Dendritic cell treated with granulocyte-macrophage colony-stimulating factor and Interleukin-4, amounts not matched to agents 40 ng/mL and 50 ng/mL, for 4 days (primary cell): ENCODE measurements at regions not wholly inside any gene's neighbourhood (a gene's known extent, or its start where the extent isn't known, plus 50 kb on each side); places are given as distances from the start of the nearest gene placed in this dataset.
"Not testable (repeated sequence)": the region's sequence is repeated elsewhere in the genome, so short reads cannot be mapped to it uniquely, and the experiment has no call there.

Experiments used
- H3K27ac Mint-ChIP-seq: one replicate; pipeline ENCODE4 v1.8.0; 2022; ENCODE audit warnings: mild to moderate bottlenecking, mixed read lengths
- H3K27me3 Mint-ChIP-seq: one replicate; pipeline ENCODE4 v1.8.0; 2022; ENCODE audit warnings: mild to moderate bottlenecking, mixed read lengths
- H3K36me3 Mint-ChIP-seq: one replicate; pipeline ENCODE4 v1.8.0; 2022; ENCODE audit warnings: low read depth, mixed read lengths
- H3K4me1 Mint-ChIP-seq: one replicate; pipeline ENCODE4 v1.8.0; 2022; ENCODE audit warnings: low read depth, mixed read lengths
- H3K4me3 Mint-ChIP-seq: one replicate; pipeline ENCODE4 v1.8.0; 2022; ENCODE audit warnings: mild to moderate bottlenecking, moderate library complexity, mixed read lengths
- H3K9me3 Mint-ChIP-seq: one replicate; pipeline ENCODE4 v1.8.0; 2022; ENCODE audit warnings: mixed read lengths
- intact Hi-C: fragments of 100-400 bp; cut with micrococcal nuclease; formaldehyde crosslinking; loops from one replicate; pipeline ENCODE4 v1.15.0; 2022

DNA sequence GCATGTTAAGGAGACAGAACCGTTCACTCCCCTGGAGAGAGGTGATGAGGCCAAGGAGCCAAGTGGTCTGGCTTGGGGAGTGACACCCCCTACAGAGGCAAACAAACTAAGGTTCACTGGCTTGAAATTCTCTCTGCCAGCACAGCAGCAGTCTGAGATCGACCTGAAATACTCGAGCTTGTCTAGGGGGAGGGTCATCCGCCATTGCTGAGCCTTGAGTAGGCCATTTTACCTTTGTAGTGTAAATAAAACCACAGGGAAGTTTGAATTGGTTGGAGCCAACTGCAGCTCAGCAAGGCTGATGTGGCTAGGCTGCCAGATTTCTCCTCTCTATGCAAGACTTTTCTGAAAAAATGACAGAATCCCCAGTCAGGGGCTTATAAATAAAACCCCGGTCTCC is 52.9 kb downstream of the CDY2B start:
- H3K36me3 Mint-ChIP-seq, H3K27ac Mint-ChIP-seq, H3K27me3 Mint-ChIP-seq, H3K4me3 Mint-ChIP-seq, H3K9me3 Mint-ChIP-seq, H3K4me1 Mint-ChIP-seq, intact Hi-C loops: not testable (repeated sequence)

DNA sequence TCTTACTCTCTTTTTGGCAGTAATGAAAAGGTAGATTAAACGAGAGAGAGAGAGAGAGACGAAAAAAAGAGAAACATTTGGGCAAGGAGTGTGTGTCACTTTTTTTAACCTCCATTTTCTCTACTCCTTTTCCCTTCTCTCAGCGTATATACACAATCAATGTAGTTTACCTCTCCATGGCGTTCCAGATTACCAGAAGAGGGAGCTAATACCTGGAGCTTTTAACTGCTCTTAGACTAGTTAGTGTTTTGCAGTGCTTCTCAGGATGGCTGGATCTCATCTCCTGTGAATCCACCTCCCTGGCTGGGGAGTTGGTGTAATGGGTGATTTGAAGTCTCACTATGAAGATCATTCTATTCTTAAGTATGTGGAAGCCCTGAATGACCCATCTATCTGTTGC is 60.3 kb downstream of the CDY2B start:
- H3K27me3 Mint-ChIP-seq, H3K4me3 Mint-ChIP-seq, H3K36me3 Mint-ChIP-seq, H3K4me1 Mint-ChIP-seq, intact Hi-C loops, H3K27ac Mint-ChIP-seq, H3K9me3 Mint-ChIP-seq: not testable (repeated sequence)

GRCh38 chrY:17819025-17819646 is 60.9 kb downstream of the CDY2B start:
- H3K4me3 Mint-ChIP-seq, H3K9me3 Mint-ChIP-seq, H3K27me3 Mint-ChIP-seq, H3K36me3 Mint-ChIP-seq, intact Hi-C loops, H3K27ac Mint-ChIP-seq, H3K4me1 Mint-ChIP-seq: not testable (repeated sequence)

DNA sequence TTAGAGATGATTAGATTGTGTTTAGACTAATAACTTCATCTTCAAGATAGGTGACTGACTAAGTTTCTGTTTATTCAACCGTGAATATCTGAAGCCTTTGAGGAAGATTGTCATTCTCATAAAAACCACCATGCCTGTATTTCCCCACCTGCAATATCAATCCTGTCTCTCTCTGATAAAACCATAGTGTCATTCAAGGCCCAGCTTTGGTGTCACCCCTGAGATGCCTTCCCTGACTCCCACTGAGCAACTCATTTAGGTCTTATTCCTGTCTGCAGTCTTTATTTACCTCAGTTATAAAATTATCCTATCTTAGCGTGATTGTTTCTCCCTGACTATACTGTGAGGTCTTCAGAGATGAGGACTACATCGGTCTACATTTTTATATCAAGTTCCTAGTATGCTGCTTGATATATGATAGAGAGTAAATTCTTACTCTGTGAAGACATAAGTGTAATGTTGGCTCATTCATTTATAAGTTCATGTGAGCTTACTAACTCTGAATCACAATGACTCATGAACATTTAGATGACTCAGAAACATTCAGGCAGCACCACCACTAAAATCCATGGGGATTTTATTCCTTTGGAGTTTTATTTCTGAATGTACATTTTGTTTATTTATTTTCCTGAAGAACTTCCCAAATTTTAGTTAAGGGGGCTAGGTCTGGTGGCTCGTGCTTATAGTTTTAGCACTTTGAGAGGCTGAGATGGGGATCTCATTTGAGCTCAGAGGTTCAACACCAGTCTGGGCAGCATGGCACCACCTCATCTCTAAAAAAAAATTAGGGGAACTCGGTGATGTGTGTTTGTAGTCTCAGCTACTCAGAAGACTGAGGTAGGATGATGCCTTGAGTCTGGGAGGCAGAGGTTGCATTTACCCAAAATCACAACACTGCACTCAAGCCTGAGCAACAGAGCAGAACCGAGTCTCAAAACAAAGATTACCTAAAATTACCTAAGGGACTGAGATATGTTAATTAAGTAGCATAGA is 62.6 kb downstream of the CDY2B start:
- H3K27ac Mint-ChIP-seq, intact Hi-C loops, H3K27me3 Mint-ChIP-seq: not testable (repeated sequence)

GRCh38 chrY:17812664-17813063 is 67.4 kb downstream of the CDY2B start:
- H3K9me3 Mint-ChIP-seq, H3K36me3 Mint-ChIP-seq, H3K27ac Mint-ChIP-seq, H3K4me3 Mint-ChIP-seq, intact Hi-C loops, H3K4me1 Mint-ChIP-seq, H3K27me3 Mint-ChIP-seq: not testable (repeated sequence)

More for the DNA sequence above, 62.6 kb downstream of the CDY2B start:
- not testable (repeated sequence) for H3K36me3 Mint-ChIP-seq, H3K4me3 Mint-ChIP-seq, H3K4me1 Mint-ChIP-seq, H3K9me3 Mint-ChIP-seq

- H3K9me3 Mint-ChIP-seq, H3K36me3 Mint-ChIP-seq, H3K4me1 Mint-ChIP-seq, H3K27me3 Mint-ChIP-seq, intact Hi-C loops, H3K4me3 Mint-ChIP-seq, H3K27ac Mint-ChIP-seq: not testable (repeated sequence)
These were observed 80.1 kb downstream of the CDY2B start for GRCh38 chrY:17799915-17800314.

- H3K27ac Mint-ChIP-seq, H3K4me3 Mint-ChIP-seq, H3K27me3 Mint-ChIP-seq, H3K36me3 Mint-ChIP-seq, intact Hi-C loops, H3K4me1 Mint-ChIP-seq, H3K9me3 Mint-ChIP-seq: not testable (repeated sequence)
These were observed 92.8 kb downstream of the CDY2B start for GRCh38 chrY:17787214-17787613.

GRCh38 chrY:17766000-17766699 is 113.9 kb downstream of the CDY2B start:
- H3K27me3 Mint-ChIP-seq, H3K27ac Mint-ChIP-seq, intact Hi-C loops, H3K9me3 Mint-ChIP-seq, H3K4me3 Mint-ChIP-seq, H3K4me1 Mint-ChIP-seq, H3K36me3 Mint-ChIP-seq: not testable (repeated sequence)

- H3K27ac Mint-ChIP-seq, H3K4me1 Mint-ChIP-seq, intact Hi-C loops, H3K4me3 Mint-ChIP-seq, H3K27me3 Mint-ChIP-seq, H3K36me3 Mint-ChIP-seq, H3K9me3 Mint-ChIP-seq: not testable (repeated sequence)
These were observed 120.8 kb downstream of the CDY2B start for GRCh38 chrY:17759213-17759612.

DNA sequence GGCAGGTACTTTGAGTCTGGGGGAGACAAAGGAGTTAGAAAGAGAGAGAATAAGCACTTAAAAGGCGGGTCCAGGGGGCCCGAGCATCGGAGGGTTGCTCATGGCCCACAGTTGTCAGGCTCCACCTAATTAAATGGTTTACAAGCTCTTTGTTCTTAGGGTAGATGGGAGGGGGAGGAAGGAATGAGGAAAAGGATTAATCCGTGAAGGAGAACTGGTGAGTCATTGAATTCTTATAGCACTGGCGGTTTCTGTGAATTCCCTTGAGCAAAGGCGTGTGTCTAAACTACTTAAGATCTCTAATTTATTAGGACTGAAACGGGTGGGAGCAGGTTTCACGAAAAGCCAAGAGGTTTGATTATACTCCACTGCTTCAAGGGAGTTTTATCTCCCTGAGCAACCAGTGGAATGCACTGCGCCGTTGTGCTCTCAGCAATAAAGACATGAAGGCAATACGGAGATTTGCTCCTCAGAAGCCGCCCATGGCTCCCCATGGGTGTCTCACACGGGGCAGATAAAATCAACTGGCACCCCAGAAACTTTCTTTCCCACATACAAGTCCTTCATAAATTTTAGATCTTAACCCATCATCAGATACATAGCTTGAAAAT is 127.0 kb downstream of the CDY2B start:
- H3K27me3 Mint-ChIP-seq, H3K4me1 Mint-ChIP-seq, H3K36me3 Mint-ChIP-seq, intact Hi-C loops, H3K9me3 Mint-ChIP-seq, H3K27ac Mint-ChIP-seq, H3K4me3 Mint-ChIP-seq: not testable (repeated sequence)

DNA sequence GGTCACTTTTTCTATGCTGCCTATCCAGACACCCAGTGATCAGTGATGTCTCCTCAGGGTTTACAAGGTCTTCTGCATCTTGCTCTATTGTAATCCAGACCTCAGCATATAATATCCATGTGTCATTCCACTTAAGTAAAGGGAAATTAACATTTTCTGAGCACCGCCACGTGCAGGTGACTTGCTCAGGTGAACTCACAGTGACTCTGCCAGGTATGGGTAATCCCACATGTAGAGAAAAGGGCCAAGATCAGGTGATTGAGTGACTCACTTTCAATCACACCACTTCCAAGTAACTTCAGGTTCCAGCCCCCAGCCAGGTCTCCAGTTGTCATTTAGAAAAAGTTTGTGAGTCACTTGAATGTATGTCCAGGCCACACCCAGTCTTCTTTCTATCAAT is 140.2 kb downstream of the CDY2B start:
- intact Hi-C loops, H3K4me3 Mint-ChIP-seq, H3K4me1 Mint-ChIP-seq, H3K27me3 Mint-ChIP-seq, H3K36me3 Mint-ChIP-seq, H3K9me3 Mint-ChIP-seq, H3K27ac Mint-ChIP-seq: not testable (repeated sequence)

- H3K4me3 Mint-ChIP-seq, intact Hi-C loops, H3K27ac Mint-ChIP-seq, H3K9me3 Mint-ChIP-seq, H3K27me3 Mint-ChIP-seq, H3K4me1 Mint-ChIP-seq, H3K36me3 Mint-ChIP-seq: not testable (repeated sequence)
These were observed 150.5 kb downstream of the CDY2B start for GRCh38 chrY:17729474-17729873.

GRCh38 chrY:17716329-17717043 is 163.5 kb downstream of the CDY2B start:
- H3K9me3 Mint-ChIP-seq, H3K27me3 Mint-ChIP-seq, H3K4me1 Mint-ChIP-seq, H3K4me3 Mint-ChIP-seq, H3K36me3 Mint-ChIP-seq, H3K27ac Mint-ChIP-seq, intact Hi-C loops: not testable (repeated sequence)

DNA sequence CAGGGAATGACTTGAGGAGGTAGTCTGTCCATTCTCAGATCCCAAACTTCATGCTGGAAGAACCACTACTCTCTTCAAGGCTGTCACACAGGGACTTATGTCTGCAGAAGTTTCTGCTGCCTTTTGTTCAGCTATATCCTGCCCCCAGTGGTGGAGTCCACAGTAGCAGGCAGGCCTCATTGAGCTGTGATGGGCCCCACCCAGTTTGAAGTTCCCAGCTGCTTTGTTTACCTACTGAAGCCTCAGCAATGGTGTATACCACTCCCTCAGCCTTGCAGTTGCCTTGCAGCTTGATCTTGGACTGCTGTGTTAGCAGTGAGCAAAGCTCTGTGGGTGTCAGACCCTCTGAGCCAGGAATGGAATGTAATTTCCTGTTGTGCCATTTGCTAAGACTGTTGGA is 212.0 kb downstream of the CDY2B start:
- H3K4me1 Mint-ChIP-seq, H3K9me3 Mint-ChIP-seq, H3K4me3 Mint-ChIP-seq, H3K36me3 Mint-ChIP-seq, H3K27me3 Mint-ChIP-seq, H3K27ac Mint-ChIP-seq, intact Hi-C loops: not testable (repeated sequence)
